A172 (cell line): ENCODE measurements at regions not wholly inside any gene's neighbourhood (a gene's known extent, or its start where the extent isn't known, plus 50 kb on each side); places are given as distances from the start of the nearest gene placed in this dataset.

Experiments used
- DNase-seq: peaks from one replicate; pipeline ENCODE4 v3.0.0-alpha.2; 2015; ENCODE audit warnings: low spot score

- no peak for DNase-seq
Observed at GRCh38 chr6:50635429-50635828, 77.9 kb upstream of the TFAP2D start.

- no peak for DNase-seq
Observed at GRCh38 chr6:50637267-50637666, 76.1 kb upstream of the TFAP2D start.

- DNase-seq, result no peak
Observed at GRCh38 chr6:50649086-50649485, 64.2 kb upstream of the TFAP2D start.

- DNase-seq, result no peak
Observed at GRCh38 chr6:50653253-50653652, 60.1 kb upstream of the TFAP2D start.

- DNase-seq, result no peak
Observed at GRCh38 chr6:50654155-50654554, 59.2 kb upstream of the TFAP2D start.

- DNase-seq, result no peak
Observed at GRCh38 chr6:50655848-50656453, 57.4 kb upstream of the TFAP2D start.

GRCh38 chr6:50657513-50657912 is 55.8 kb upstream of the TFAP2D start:
- no peak for DNase-seq

- no peak for DNase-seq
Observed at GRCh38 chr6:50658561-50658960, 54.8 kb upstream of the TFAP2D start.

GRCh38 chr6:50661636-50662035 is 51.7 kb upstream of the TFAP2D start:
- no peak for DNase-seq
